Endothelial cell of umbilical vein (primary cell): ENCODE measurements at regions not wholly inside any gene's neighbourhood (a gene's known extent, or its start where the extent isn't known, plus 50 kb on each side); places are given as distances from the start of the nearest gene placed in this dataset.
"Not testable (repeated sequence)": the region's sequence is repeated elsewhere in the genome, so short reads cannot be mapped to it uniquely, and the experiment has no call there.

Experiments used
- BruUV-seq: library from RNA; stranded (reverse); fragments of 400-500 nt; replicated peaks from 2 replicates; lab custom pipeline; 2021; lab: Mats Ljungman, UMichigan
- CTCF ChIA-PET: fragments of 300-600, 350-600 bp; sonication (Branson Sonifier 250); formaldehyde crosslinking; loops from one replicate; lab custom pipeline; 2021; ENCODE audit warnings: antibody characterized with exemption, inconsistent platforms; lab: Charles Lee
- POLR2A ChIA-PET: fragments of 300-600, 350-600 bp; sonication (Branson Sonifier 250); formaldehyde crosslinking; loops from one replicate; lab custom pipeline; 2021; ENCODE audit warnings: antibody characterized with exemption, inconsistent platforms; lab: Charles Lee
- DNase-seq: peaks from one replicate; pipeline ENCODE4 v3.0.0-alpha.2; 2011; ENCODE audit warnings: low read depth, low spot score
- FAIRE-seq: peaks from 2 replicates; lab custom pipeline; 2011; peaks lifted over from hg19 to GRCh38; lab: Jason Lieb, UNC
- H2AFZ ChIP-seq: 2 replicates; pipeline ENCODE4 v1.6.0; 2012; ENCODE audit warnings: low read depth, low read length, control low read depth, inconsistent platforms
- H3K27ac ChIP-seq: 2 replicates; pipeline ENCODE4 v1.5.1; 2011; ENCODE audit warnings: low read depth, mild to moderate bottlenecking, control low read depth, low read length, moderate library complexity; ENCODE audit not compliant: insufficient read depth
- H3K27me3 ChIP-seq, 2 experiments: 2 replicates each; pipeline versions ENCODE4 v1.6.0 to v1.6.1; 2011; ENCODE audit warnings: low read length in 2 of 2, mixed read lengths in 1 of 2; ENCODE audit not compliant: control insufficient read depth in 2 of 2, insufficient read depth in 2 of 2
- H3K36me3 ChIP-seq, 2 experiments: 2 replicates in 1 of 2; 3 replicates in 1 of 2; pipeline ENCODE4 v1.5.1; 2011; ENCODE audit warnings: low read length in 2 of 2, mild to moderate bottlenecking in 1 of 2, moderate library complexity in 1 of 2; ENCODE audit not compliant: control insufficient read depth in 2 of 2, insufficient read depth in 2 of 2; ENCODE audit errors: extremely low read depth in 1 of 2
- H3K4me1 ChIP-seq: 3 replicates; pipeline ENCODE4 v1.5.1; 2011; ENCODE audit warnings: mild to moderate bottlenecking, low read length; ENCODE audit not compliant: control insufficient read depth, insufficient read depth; ENCODE audit errors: extremely low read depth
- H3K4me2 ChIP-seq: 2 replicates; pipeline ENCODE4 v1.6.1; 2011; ENCODE audit warnings: low read length, control low read depth, mixed read lengths; ENCODE audit not compliant: insufficient read depth
- H3K4me3 ChIP-seq, 3 experiments: fragments of 200-600 bp in 1 of 3; sonication (generic), shearing (Covaris generic) in 1 of 3; replicated peaks in 1 of 3; 2 replicates each; pipeline ENCODE4 v1.5.1; 2011 to 2016; ENCODE audit warnings: control low read depth in 3 of 3, low read length in 3 of 3, mild to moderate bottlenecking in 2 of 3, inconsistent platforms in 1 of 3, low read depth in 1 of 3, moderate library complexity in 1 of 3; ENCODE audit not compliant: insufficient read depth in 1 of 3
- H3K79me2 ChIP-seq: 2 replicates; pipeline ENCODE4 v1.6.0; 2012; ENCODE audit warnings: low read length, inconsistent platforms; ENCODE audit not compliant: control insufficient read depth, insufficient read depth
- H3K9ac ChIP-seq: replicated peaks from 2 replicates; pipeline ENCODE3; 2011; ENCODE audit warnings: low read length, control low read depth; ENCODE audit not compliant: insufficient read depth; ENCODE audit errors: extremely low read depth
- H3K9me1 ChIP-seq: replicated peaks from 3 replicates; pipeline ENCODE4 v1.6.0; 2011; ENCODE audit warnings: mild to moderate bottlenecking, low read length; ENCODE audit not compliant: control insufficient read depth, insufficient read depth; ENCODE audit errors: extremely low read depth
- H3K9me3 ChIP-seq: replicated peaks from 2 replicates; pipeline ENCODE4 v1.5.1; 2012; ENCODE audit warnings: low read length, inconsistent platforms; ENCODE audit not compliant: control insufficient read depth, insufficient read depth
- H4K20me1 ChIP-seq: replicated peaks from 2 replicates; pipeline ENCODE3; 2011; ENCODE audit warnings: mild to moderate bottlenecking, low read length; ENCODE audit not compliant: control insufficient read depth, insufficient read depth; ENCODE audit errors: extremely low read depth
- GATA2 ChIP-seq: IDR thresholded peaks from 2 replicates; pipeline ENCODE4 v1.7.0; 2011; ENCODE audit warnings: low read depth, mild to moderate bottlenecking, moderate library complexity, mixed read lengths, low read length; ENCODE audit not compliant: insufficient read length, insufficient read depth
- JUN ChIP-seq: IDR thresholded peaks from 2 replicates; pipeline ENCODE4 v1.6.1; 2011; ENCODE audit warnings: borderline replicate concordance, low read depth; ENCODE audit not compliant: insufficient read length, insufficient read depth
- MAX ChIP-seq: IDR thresholded peaks from 2 replicates; pipeline ENCODE4 v1.6.1; 2011; ENCODE audit not compliant: insufficient read depth, insufficient read length
- POLR2AphosphoS5 ChIP-seq: IDR thresholded peaks from 2 replicates; pipeline ENCODE4 v1.6.1; 2012; ENCODE audit warnings: low read depth, mild to moderate bottlenecking, control low read depth, low read length, moderate library complexity; ENCODE audit not compliant: insufficient read depth
- dilution Hi-C: fragments of 300-500 bp; cut with MboI; formaldehyde crosslinking; loops from one replicate; pipeline ENCODE4 v1.15.0; 2019; ENCODE audit warnings: low sequenced_read_pairs; ENCODE audit not compliant: extremely low pct_ligation_motif_present
- intact Hi-C: fragments of 100-400 bp; cut with micrococcal nuclease; formaldehyde crosslinking; loops from one replicate; pipeline ENCODE4 v1.10.0; 2022

- POLR2A ChIA-PET, result no interaction called here
- H2AFZ ChIP-seq, result no peak overlapping the region
- peaks cover 11% of the 10 kb centered on the region for H3K9me3 ChIP-seq
- no peaks in the 10 kb centered on the region for H3K4me1 ChIP-seq
- CTCF ChIA-PET, result interaction anchor here (0.6 kb wide), 1 partner anchor 10 kb away, joined by 3 read pairs; no protein-coding TSS in a partner anchor
- no peak for TF ChIP-seq JUN
- no peak for TF ChIP-seq GATA2
- TF ChIP-seq MAX, result no peak
- no peak for TF ChIP-seq POLR2AphosphoS5
- no peaks in the 10 kb centered on the region for H4K20me1 ChIP-seq
- H3K4me3 ChIP-seq, result no peak overlapping the region
- dilution Hi-C loops, result no loop called here
- FAIRE-seq (no peak), DNase-seq (no peak)
- no peak overlapping the region for H3K27ac ChIP-seq
- intact Hi-C loops, result no loop called here
- H3K27me3 ChIP-seq, result no peaks in the 10 kb centered on the region
- no peaks in the 10 kb centered on the region for H3K36me3 ChIP-seq
- H3K79me2 ChIP-seq, result no peaks in the 10 kb centered on the region
- H3K9ac ChIP-seq, result no peak overlapping the region
- no peaks in the 10 kb centered on the region for H3K9me1 ChIP-seq
- BruUV-seq, result no TSS peak
- H3K4me2 ChIP-seq, result no peak overlapping the region
Observed at GRCh38 chr2:16199882-16200553, 259.7 kb downstream of the MYCN start.

GRCh38 chr2:16199241-16199640 lies 258.9 kb downstream of the MYCN start:
- CTCF ChIA-PET, result not testable (repeated sequence)
- H3K9me3 ChIP-seq, result peaks cover 13% of the 10 kb centered on the region

More at GRCh38 chr2:16199241-16199640, 258.9 kb downstream of the MYCN start:
- H4K20me1 ChIP-seq, H3K9me1 ChIP-seq, H3K4me3 ChIP-seq, H3K4me2 ChIP-seq, intact Hi-C loops, H3K36me3 ChIP-seq, H3K9ac ChIP-seq, H3K4me1 ChIP-seq, POLR2A ChIA-PET, H3K27ac ChIP-seq, dilution Hi-C loops, FAIRE-seq, H3K79me2 ChIP-seq, H3K27me3 ChIP-seq, H2AFZ ChIP-seq, DNase-seq, BruUV-seq: not testable (repeated sequence)
